NCI-H2107 (cell line): ENCODE measurements at regions not wholly inside any gene's neighbourhood (a gene's known extent, or its start where the extent isn't known, plus 50 kb on each side); places are given as distances from the start of the nearest gene placed in this dataset.
"Not testable (repeated sequence)": the region's sequence is repeated elsewhere in the genome, so short reads cannot be mapped to it uniquely, and the experiment has no call there.

Experiments used
- DNase-seq: peaks from one replicate; lab custom pipeline; 2025; lab: John Stamatoyannopoulos, UW

DNA sequence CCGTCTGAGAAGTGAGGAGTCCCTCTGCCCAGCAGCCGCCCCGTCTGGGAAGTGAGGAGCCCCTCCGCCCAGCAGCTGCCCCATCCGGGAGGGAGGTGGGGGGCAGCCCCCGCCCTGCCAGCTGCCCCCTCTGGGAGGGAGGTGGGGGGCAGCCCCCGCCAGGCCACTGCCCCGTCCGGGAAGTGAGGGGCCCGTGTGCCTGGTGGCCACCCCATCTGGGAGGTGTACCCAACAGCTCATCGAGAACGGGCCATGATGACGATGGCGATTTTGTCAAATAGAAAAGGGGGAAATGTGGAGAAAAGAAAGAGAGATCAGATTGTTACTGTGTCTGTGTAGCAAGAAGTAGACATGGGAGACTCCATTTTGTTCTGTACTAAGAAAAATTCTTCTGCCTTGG is 208.8 kb downstream of the KDM5D start:
- DNase-seq, result not testable (repeated sequence)

GRCh38 chrY:19521976-19522375 is 222.6 kb downstream of the KDM5D start:
- DNase-seq, result no peak

DNA sequence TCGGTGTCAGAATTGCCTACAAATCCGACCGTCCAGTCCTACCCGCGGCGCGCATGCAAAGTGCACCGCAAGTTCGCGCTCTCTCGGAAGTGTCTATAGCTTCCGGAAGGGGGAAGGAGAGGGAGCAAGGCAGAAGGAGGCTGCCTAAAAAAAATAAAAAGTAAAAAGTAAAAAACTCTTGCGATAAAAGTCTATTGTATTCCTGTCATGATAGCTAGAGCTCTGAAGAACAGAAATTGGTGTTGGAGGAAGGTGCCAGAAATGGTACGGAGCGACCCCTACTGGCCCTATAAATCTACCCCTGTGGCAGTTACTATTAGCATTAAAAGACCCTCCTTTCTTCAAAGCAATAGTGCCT is 241.5 kb downstream of the KDM5D start:
- DNase-seq, result no peak

DNA sequence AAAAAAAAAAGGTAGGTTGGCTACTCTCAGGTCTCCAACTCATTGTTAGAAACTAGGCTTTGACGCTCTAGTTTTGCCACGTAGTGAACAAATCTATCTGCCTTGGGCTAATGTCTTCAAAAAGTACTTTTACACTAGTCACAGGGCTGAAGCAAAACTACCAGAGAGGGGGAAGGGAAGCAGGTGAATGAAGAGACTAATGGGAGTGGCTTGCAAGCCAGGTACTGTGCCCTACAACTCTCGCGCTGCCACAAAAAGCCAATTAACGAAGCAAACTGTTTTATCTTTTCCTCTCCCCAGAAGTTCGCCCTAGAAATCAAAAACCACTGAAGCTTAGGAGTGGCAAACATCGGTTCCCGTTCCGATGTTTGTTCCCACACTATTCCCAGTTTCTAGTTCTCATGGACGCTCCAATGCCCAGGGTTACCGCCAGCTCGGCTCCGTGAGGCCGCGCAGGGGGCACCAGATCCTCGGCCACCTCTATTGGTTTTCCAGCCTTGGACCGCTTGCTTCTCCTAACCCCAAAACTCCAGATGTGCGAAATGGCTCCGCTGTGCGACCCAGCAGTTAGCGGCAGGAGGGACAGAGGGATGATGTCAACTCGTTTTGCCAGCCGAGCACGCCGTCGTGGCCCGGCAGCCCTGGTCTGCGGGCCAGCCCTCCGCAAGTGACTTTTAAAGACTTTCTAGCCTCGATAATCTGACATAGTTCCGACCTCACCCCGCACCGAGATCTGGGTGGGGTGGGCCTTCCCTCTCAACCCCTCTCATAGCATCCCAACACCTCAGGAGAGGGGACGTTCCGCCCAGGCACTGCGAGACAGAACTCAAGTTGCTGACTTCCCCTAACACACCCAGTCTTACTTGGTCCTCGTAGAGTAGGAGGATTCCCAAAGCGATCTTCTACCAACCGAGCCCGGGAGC is 242.1 kb downstream of the KDM5D start:
- no peak for DNase-seq

DNA sequence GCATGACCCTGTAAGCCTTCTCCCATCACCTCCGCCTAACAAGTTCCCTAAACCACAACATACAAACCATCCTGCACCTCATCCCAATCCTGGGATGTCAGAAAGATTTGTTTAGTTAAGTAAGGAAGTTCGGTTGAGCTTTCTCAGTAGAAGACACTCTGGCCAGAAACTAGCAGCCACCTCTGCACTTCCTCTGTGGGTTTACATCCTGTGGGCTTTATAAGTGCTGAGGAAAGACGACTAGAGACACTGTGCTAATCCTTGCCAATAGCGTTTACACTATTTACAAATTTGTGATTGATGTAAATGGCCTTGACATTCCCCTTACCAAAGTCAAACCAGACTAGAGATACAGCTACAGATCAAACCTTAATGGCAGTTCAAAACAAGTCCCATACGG is 246.0 kb downstream of the KDM5D start:
- no peak for DNase-seq

GRCh38 chrY:19487494-19487893 is 257.0 kb downstream of the KDM5D start:
- DNase-seq, result no peak

GRCh38 chrY:19484997-19485396 is 259.5 kb downstream of the KDM5D start:
- DNase-seq, result no peak

GRCh38 chrY:19479141-19479540 is 265.4 kb downstream of the KDM5D start:
- DNase-seq, result no peak

DNA sequence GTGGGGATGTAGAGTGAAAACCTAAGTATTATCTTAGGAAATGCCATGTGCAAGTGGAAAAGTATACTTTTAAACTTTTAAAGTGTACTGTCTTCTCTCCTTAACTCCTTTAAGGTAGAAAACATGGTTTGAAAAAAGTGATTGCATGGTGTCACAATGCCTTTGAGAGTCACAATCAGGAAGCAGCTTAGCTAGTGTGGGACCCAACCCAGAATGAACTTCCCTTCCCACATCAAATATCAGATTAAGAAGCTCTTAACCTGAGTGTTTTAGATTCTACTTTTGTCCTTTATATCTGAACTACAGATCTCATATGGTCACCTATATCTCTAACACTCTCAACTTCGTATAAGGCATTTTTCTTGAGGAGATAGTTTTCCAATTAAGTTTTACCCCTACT is 266.6 kb downstream of the KDM5D start:
- DNase-seq, result no peak

DNA sequence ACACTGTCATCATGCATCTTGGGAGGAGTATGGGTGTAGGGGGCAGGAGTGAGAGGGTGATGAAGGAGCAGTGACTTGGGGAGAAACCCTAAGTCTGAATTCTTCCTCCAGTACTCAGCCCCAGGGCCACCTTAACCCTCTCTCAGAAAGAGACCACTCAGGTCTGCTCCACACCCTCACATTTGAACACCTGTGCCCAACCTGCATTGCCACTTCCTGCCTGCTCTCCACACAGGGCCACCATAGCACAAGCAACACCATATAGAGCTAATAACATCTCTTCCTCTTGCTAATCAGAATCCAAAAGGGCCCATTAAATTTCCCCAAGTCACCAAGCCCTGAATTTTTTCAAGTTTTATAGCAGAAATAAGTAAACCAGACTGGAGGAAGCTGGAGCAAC is 278.7 kb downstream of the KDM5D start:
- DNase-seq, result no peak

DNA sequence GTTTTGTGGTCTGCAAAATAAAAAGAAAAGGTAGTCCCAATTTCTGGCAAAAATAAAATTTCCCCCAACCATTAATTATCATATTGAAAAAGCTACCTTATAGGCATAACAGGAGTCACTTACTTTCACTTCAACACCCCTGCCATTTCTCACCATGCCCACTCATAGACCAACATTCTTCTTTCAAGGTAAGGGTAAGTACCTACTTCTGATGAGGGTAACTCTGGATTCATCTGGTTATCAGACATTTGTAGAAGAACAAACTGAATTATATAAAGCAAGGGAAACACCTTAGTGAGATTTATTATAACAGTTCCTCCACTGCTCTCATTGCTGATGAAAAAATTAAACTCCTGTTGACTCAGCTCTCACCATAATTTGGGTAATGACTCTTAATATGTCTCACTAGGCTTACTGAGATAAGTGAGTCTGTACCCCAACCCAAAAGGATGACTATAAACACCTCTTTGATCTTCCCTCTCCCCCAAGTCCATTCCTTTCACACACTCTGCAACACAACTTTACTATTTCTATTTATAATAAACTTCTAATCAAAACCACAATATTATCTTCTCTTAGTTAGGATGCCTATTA is 287.6 kb downstream of the KDM5D start:
- DNase-seq, result no peak

- peak; percentile 1 for DNase-seq
Observed at GRCh38 chrY:19433059-19433458, 311.5 kb downstream of the KDM5D start.

- no peak for DNase-seq
Observed at GRCh38 chrY:19427736-19428518, 316.6 kb downstream of the KDM5D start.

GRCh38 chrY:19427191-19427590 is 317.3 kb downstream of the KDM5D start:
- not testable (repeated sequence) for DNase-seq

GRCh38 chrY:19410980-19411766 is 333.4 kb downstream of the KDM5D start:
- DNase-seq, result no peak

DNA sequence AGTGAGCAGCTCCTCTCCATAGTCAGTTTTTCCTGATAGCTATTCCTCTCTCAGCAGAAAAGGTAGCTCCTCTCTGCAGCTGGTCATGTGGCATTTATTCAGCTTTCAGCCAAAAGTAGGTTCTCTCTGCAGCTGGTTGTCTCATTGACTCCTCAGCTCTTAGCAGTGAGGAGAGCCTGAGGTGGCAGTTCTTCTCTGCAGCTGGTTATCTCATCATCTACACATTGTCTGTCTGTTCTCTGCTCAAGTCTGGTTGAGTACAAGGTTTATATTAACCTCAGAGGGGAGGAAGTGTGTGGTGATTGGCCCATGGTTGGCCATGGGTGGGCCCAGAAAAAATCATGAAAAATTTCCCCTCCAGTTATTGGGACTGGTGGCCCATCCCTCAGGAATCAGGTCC is 338.3 kb downstream of the KDM5D start:
- DNase-seq, result no peak

GRCh38 chrY:19405598-19405997 is 338.9 kb downstream of the KDM5D start:
- DNase-seq, result no peak

- DNase-seq, result no peak
Observed at GRCh38 chrY:19392876-19393275, 351.6 kb downstream of the KDM5D start.

DNA sequence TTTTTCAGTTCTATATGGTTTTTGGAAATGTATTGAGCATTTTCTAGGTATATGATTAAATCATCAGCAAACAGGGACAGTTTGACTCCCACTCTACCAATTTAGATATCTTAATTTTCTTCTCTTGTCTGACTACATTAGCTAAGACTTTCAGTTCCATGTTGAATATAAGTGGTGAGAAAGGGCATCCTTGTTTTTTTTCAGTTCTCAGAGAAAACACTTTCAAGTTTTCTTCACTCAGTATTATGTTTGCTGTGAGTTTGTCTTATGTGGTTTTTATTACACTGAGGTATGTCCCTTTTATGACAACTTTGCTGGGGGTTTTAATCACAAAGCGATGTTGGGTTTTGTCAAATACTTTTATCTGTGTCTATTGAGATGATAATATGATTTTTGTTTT is 352.6 kb downstream of the KDM5D start:
- DNase-seq, result no peak

- DNase-seq, result no peak
Observed at GRCh38 chrY:19365321-19365720, 379.2 kb downstream of the KDM5D start.

GRCh38 chrY:19357249-19357648 is 387.3 kb downstream of the KDM5D start:
- no peak for DNase-seq

DNA sequence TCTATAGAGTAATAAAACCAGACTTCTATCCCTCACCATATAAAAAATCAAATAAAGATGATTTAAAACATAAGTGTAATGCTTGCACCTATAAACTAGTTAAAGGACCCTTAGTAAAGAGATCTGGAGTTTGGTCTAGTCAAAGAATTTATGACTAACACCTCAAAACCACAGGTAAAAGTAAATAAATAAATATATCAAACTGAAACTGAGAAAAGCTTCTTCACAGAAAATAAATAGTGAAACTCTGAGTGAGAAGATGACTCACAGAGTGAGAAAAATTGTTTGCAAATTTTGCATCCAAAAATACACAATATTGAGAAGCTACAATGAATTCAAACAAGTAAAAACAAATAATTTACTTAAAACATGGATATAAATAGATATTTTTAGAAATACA is 387.8 kb downstream of the KDM5D start:
- no peak for DNase-seq
